ENCODE measurements at regions not wholly inside any gene's neighbourhood (a gene's known extent, or its start where the extent isn't known, plus 50 kb on each side); places are given as distances from the start of the nearest gene placed in this dataset.
A peak's percentile ranks its signal among the peaks of the same experiment; 100 is the strongest.

- no peak for TF ChIP-seq CTCF (conservative IDR thresholded peaks at IDR 0.05)
- peaks cover 3% of the 10 kb centered on the region for H3K4me1 Mint-ChIP-seq
- H3K4me3 Mint-ChIP-seq, result no peak overlapping the region
- H3K27me3 Mint-ChIP-seq (ENCODE audit: low read depth), result no peaks in the 10 kb centered on the region
- H3K27ac Mint-ChIP-seq (ENCODE audit: unreplicated experiment), result no peak overlapping the region
- peak; percentile 4 for DNase-seq (ENCODE audit: low read depth, low spot score)
- no peaks in the 10 kb centered on the region for H3K9me3 Mint-ChIP-seq
- no peaks in the 10 kb centered on the region for H3K36me3 Mint-ChIP-seq (ENCODE audit: low read depth)
These were observed 189.6 kb upstream of the INHBA start for GRCh38 chr7:41892356-41893100.

GRCh38 chr7:41891950-41892349, 189.1 kb upstream of the INHBA start:
- Mint-ChIP-seq H3K27ac (ENCODE audit: unreplicated experiment) (no peak overlapping the region), H3K27me3 (ENCODE audit: low read depth) (no peaks in the 10 kb centered on the region), H3K4me3 (no peak overlapping the region), H3K36me3 (ENCODE audit: low read depth) (no peaks in the 10 kb centered on the region), H3K4me1 (peaks cover 3% of the 10 kb centered on the region), H3K9me3 (no peaks in the 10 kb centered on the region)
- TF ChIP-seq CTCF (conservative IDR thresholded peaks at IDR 0.05), result no peak
- no peak for DNase-seq (ENCODE audit: low read depth, low spot score)

- H3K27me3 Mint-ChIP-seq (ENCODE audit: low read depth), result peaks cover under 1% of the 10 kb centered on the region
- TF ChIP-seq CTCF (conservative IDR thresholded peaks at IDR 0.05), result no peak
- DNase-seq (ENCODE audit: low read depth, low spot score), result no peak
- peak overlapping the region; percentile 44 for H3K27ac Mint-ChIP-seq (ENCODE audit: unreplicated experiment)
- no peak overlapping the region for H3K4me3 Mint-ChIP-seq
- no peaks in the 10 kb centered on the region for H3K36me3 Mint-ChIP-seq (ENCODE audit: low read depth)
- H3K9me3 Mint-ChIP-seq, result no peaks in the 10 kb centered on the region
- H3K4me1 Mint-ChIP-seq, result peaks cover 3% of the 10 kb centered on the region
These were observed 187.9 kb upstream of the INHBA start for GRCh38 chr7:41890631-41891274.

- TF ChIP-seq CTCF (conservative IDR thresholded peaks at IDR 0.05), result no peak
- H3K27me3 Mint-ChIP-seq (ENCODE audit: low read depth), result peaks cover 4% of the 10 kb centered on the region
- H3K4me3 Mint-ChIP-seq, result no peak overlapping the region
- no peaks in the 10 kb centered on the region for H3K36me3 Mint-ChIP-seq (ENCODE audit: low read depth)
- H3K4me1 Mint-ChIP-seq, result peaks cover 3% of the 10 kb centered on the region
- DNase-seq (ENCODE audit: low read depth, low spot score), result no peak
- no peak overlapping the region for H3K27ac Mint-ChIP-seq (ENCODE audit: unreplicated experiment)
- no peaks in the 10 kb centered on the region for H3K9me3 Mint-ChIP-seq
These were observed 186.6 kb upstream of the INHBA start for GRCh38 chr7:41889472-41889871.

- Mint-ChIP-seq H3K27ac (ENCODE audit: unreplicated experiment) (no peak overlapping the region), H3K4me1 (peaks cover 3% of the 10 kb centered on the region), H3K9me3 (no peaks in the 10 kb centered on the region), H3K4me3 (no peak overlapping the region), H3K27me3 (ENCODE audit: low read depth) (peaks cover 4% of the 10 kb centered on the region), H3K36me3 (ENCODE audit: low read depth) (no peaks in the 10 kb centered on the region)
- no peak for TF ChIP-seq CTCF (conservative IDR thresholded peaks at IDR 0.05)
- DNase-seq (ENCODE audit: low read depth, low spot score), result no peak
These were observed 186.2 kb upstream of the INHBA start for GRCh38 chr7:41889040-41889439.

Measured in neural crest cell (in vitro differentiated cells).